ENCODE measurements at regions not wholly inside any gene's neighbourhood (a gene's known extent, or its start where the extent isn't known, plus 50 kb on each side); places are given as distances from the start of the nearest gene placed in this dataset.

- TF ChIP-seq POLR2A (IDR thresholded peaks at IDR 0.05; ENCODE audit: low read length) (no peak), SMC3 (IDR thresholded peaks at IDR 0.05) (no peak), BHLHE40 (IDR thresholded peaks at IDR 0.05; ENCODE audit: low read depth, low read length) (no peak), POLR2AphosphoS2 (conservative IDR thresholded peaks at IDR 0.05; ENCODE audit: low read length) (no peak), HOXA7 (CRISPR knock-in tag; IDR thresholded peaks at IDR 0.05) (no peak), EP300 (IDR thresholded peaks at IDR 0.05) (no peak)
Observed at GRCh38 chr5:36360307-36360706, 58.6 kb upstream of the RANBP3L start.
